ENCODE measurements at regions not wholly inside any gene's neighbourhood (a gene's known extent, or its start where the extent isn't known, plus 50 kb on each side); places are given as distances from the start of the nearest gene placed in this dataset.

DNA sequence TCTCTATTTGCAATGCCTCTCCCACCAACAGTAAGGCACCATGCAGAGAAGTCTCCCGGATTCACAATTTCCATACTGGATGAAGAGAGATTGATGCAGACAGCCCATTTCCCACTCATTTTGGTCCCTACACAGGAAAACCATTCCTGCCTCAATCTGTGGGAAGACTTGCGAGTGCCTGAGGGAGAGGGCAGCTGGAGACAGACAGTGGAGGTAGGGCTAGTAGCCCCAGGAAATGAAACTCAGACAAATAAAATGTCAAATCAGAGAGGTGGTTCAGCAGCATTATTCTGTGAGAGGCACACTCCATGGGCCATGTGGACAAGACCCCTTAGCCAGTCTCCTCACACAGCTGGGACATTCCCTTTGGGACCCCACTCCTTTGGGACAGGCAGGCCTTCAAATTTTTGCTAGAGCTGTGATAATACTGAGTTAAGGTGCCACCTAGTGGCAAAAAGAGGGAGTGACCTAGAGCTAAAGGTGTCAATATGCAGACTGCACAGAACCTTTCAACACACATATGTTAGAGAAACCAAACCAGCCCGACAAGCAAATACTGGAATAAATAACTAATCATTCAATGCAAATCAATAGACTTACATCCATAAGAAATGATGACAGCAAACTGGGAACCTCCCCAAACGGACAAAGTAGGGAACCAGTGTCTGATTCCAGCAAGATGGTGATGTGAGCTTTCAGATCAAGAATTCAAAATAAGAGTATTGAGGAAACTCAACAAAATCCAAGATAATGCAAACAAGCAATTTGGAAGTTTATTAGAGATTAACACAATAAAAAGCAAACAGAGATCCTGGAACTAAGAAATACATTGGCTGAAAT, 1865.3 kb upstream of the AGA start:
- intact Hi-C loops (cut with micrococcal nuclease) = loop anchor here (1.0 to 5.0 kb wide), 5 partner anchors 335 to 1752 kb away; no protein-coding TSS in a partner anchor
- no peaks in the 10 kb centered on the region for H3K27me3 Mint-ChIP-seq (ENCODE audit: insufficient read depth, unreplicated experiment)
- H3K4me3 Mint-ChIP-seq (ENCODE audit: unreplicated experiment) = no peak overlapping the region
- H3K27ac Mint-ChIP-seq (ENCODE audit: low read depth, unreplicated experiment) = no peak overlapping the region
- BruUV-seq (replicated peaks) = no TSS peak
- peak; percentile 69 for DNase-seq (ENCODE audit: unreplicated experiment)
- H3K9me3 Mint-ChIP-seq (ENCODE audit: unreplicated experiment) = peaks cover 7% of the 10 kb centered on the region
- POLR2A ChIA-PET = interaction anchor here (0.6 kb wide), 1 partner anchor 129 kb away, joined by 3 read pairs; no protein-coding TSS in a partner anchor
- H3K36me3 Mint-ChIP-seq (ENCODE audit: insufficient read depth, unreplicated experiment) = no peaks in the 10 kb centered on the region
- peaks cover 7% of the 10 kb centered on the region for H3K4me1 Mint-ChIP-seq (ENCODE audit: insufficient read depth, unreplicated experiment)
- CTCF ChIA-PET = interaction anchor here (0.5 to 2.2 kb wide), 21 partner anchors 10 to 1753 kb away, joined by 3 to 16 read pairs (median 4); no protein-coding TSS in a partner anchor
- TF ChIP-seq, protein P1, sequence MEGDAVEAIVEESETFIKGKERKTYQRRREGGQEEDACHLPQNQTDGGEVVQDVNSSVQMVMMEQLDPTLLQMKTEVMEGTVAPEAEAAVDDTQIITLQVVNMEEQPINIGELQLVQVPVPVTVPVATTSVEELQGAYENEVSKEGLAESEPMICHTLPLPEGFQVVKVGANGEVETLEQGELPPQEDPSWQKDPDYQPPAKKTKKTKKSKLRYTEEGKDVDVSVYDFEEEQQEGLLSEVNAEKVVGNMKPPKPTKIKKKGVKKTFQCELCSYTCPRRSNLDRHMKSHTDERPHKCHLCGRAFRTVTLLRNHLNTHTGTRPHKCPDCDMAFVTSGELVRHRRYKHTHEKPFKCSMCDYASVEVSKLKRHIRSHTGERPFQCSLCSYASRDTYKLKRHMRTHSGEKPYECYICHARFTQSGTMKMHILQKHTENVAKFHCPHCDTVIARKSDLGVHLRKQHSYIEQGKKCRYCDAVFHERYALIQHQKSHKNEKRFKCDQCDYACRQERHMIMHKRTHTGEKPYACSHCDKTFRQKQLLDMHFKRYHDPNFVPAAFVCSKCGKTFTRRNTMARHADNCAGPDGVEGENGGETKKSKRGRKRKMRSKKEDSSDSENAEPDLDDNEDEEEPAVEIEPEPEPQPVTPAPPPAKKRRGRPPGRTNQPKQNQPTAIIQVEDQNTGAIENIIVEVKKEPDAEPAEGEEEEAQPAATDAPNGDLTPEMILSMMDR (IDR thresholded peaks at IDR 0.05; ENCODE audit: unreplicated experiment) = peak; percentile 60

DNA sequence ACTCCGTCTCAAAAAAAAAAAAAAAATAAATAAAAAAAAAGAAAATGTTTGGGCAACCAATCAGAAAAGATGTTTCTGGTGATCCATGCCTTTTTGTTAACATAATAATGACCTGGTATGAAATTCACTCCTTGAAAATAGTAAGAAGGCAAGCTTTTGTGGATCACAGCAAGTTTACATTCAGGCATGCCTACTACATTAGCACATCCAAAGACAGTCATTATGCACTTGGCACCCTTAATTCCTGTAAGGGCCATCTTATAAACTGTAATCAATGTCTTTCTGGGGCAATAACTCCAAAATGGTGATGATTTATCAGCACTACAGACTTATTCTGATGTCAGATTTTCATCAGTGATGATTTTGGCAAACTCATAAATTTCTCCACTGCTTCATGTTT, 1871.6 kb upstream of the AGA start:
- intact Hi-C loops (cut with micrococcal nuclease) = no loop called here
- Mint-ChIP-seq H3K27ac (ENCODE audit: low read depth, unreplicated experiment) (no peak overlapping the region), H3K36me3 (ENCODE audit: insufficient read depth, unreplicated experiment) (no peaks in the 10 kb centered on the region), H3K27me3 (ENCODE audit: insufficient read depth, unreplicated experiment) (no peaks in the 10 kb centered on the region), H3K9me3 (ENCODE audit: unreplicated experiment) (peaks cover 7% of the 10 kb centered on the region), H3K4me1 (ENCODE audit: insufficient read depth, unreplicated experiment) (peaks cover 7% of the 10 kb centered on the region), H3K4me3 (ENCODE audit: unreplicated experiment) (no peak overlapping the region)
- DNase-seq (ENCODE audit: unreplicated experiment) = no peak
- no TSS peak for BruUV-seq (replicated peaks)
- ChIA-PET POLR2A (no interaction called here), CTCF (no interaction called here)
- TF ChIP-seq, protein P1 (IDR thresholded peaks at IDR 0.05; ENCODE audit: unreplicated experiment) = no peak

DNA sequence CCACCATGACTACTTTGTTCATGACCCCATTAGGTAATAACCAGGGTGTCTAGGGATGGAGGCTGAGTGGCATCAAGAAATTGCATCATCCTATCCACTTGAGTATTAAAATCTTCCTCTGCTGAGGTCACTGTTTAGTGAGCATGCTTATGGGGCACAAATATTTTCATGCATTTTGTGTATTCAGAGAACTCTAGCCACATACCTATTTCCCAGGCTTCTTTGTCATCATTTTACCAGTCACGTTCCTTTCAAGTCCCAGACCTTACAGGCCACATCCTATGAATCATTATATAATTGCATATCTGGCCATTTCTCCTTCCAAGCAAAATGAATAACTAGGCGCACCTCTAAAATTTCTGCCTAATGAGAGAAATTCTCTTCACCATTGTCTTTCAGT, 1882.9 kb upstream of the AGA start:
- Mint-ChIP-seq H3K36me3 (ENCODE audit: insufficient read depth, unreplicated experiment) (no peaks in the 10 kb centered on the region), H3K27ac (ENCODE audit: low read depth, unreplicated experiment) (no peak overlapping the region), H3K4me1 (ENCODE audit: insufficient read depth, unreplicated experiment) (peaks cover 5% of the 10 kb centered on the region), H3K9me3 (ENCODE audit: unreplicated experiment) (no peaks in the 10 kb centered on the region), H3K4me3 (ENCODE audit: unreplicated experiment) (no peak overlapping the region), H3K27me3 (ENCODE audit: insufficient read depth, unreplicated experiment) (no peaks in the 10 kb centered on the region)
- intact Hi-C loops (cut with micrococcal nuclease) = no loop called here
- ChIA-PET CTCF (no interaction called here), POLR2A (no interaction called here)
- no peak for DNase-seq (ENCODE audit: unreplicated experiment)
- BruUV-seq (replicated peaks) = no TSS peak
- TF ChIP-seq, protein P1 (IDR thresholded peaks at IDR 0.05; ENCODE audit: unreplicated experiment) = no peak

DNA sequence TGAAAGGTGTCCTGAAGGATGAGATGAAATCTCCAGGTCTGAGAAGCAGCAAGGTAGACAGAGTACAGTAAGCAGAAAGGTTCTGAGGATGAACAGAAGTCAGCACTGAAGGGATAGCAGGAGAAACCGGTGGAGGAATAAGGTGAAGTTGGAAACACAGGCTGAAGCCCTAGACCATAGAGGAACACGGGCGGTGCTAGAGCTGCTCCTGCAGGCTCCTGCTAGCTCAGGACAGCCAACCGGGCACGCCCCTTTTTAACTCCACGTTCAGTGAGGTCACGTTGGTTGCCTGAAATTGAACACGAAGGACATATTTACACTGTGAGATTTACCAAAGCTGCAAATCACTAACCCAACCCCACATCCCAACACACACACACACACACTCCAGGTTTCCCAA, 1886.4 kb upstream of the AGA start:
- H3K27ac Mint-ChIP-seq (ENCODE audit: low read depth, unreplicated experiment) = no peak overlapping the region
- ChIA-PET POLR2A (no interaction called here), CTCF (no interaction called here)
- H3K36me3 Mint-ChIP-seq (ENCODE audit: insufficient read depth, unreplicated experiment) = no peaks in the 10 kb centered on the region
- H3K9me3 Mint-ChIP-seq (ENCODE audit: unreplicated experiment) = no peaks in the 10 kb centered on the region
- H3K27me3 Mint-ChIP-seq (ENCODE audit: insufficient read depth, unreplicated experiment) = no peaks in the 10 kb centered on the region
- H3K4me3 Mint-ChIP-seq (ENCODE audit: unreplicated experiment) = no peak overlapping the region
- DNase-seq (ENCODE audit: unreplicated experiment) = no peak
- H3K4me1 Mint-ChIP-seq (ENCODE audit: insufficient read depth, unreplicated experiment) = peaks cover 5% of the 10 kb centered on the region
- no TSS peak for BruUV-seq (replicated peaks)
- TF ChIP-seq, protein P1 (IDR thresholded peaks at IDR 0.05; ENCODE audit: unreplicated experiment) = no peak
- intact Hi-C loops (cut with micrococcal nuclease) = no loop called here
